ENCODE measurements at regions not wholly inside any gene's neighbourhood (a gene's known extent, or its start where the extent isn't known, plus 50 kb on each side); places are given as distances from the start of the nearest gene placed in this dataset.

- no peaks in the 10 kb centered on the region for H3K4me1 ChIP-seq
- intact Hi-C loops (cut with DNase I; ENCODE audit: low total_unique reads) = no loop called here
- TF ChIP-seq POLR2A (IDR thresholded peaks at IDR 0.05) = no peak
- no peak overlapping the region for H3K27ac ChIP-seq
- H3K4me3 ChIP-seq = no peak overlapping the region
- H3K27me3 ChIP-seq = no peaks in the 10 kb centered on the region
- H3K36me3 ChIP-seq = no peaks in the 10 kb centered on the region
- no peak for DNase-seq
- H3K9me3 ChIP-seq = no peaks in the 10 kb centered on the region
These were observed 238.1 kb upstream of the EPHA4 start for GRCh38 chr2:221810245-221810644.

- H3K4me1 ChIP-seq = no peaks in the 10 kb centered on the region
- no peaks in the 10 kb centered on the region for H3K27me3 ChIP-seq
- no peak for DNase-seq
- H3K27ac ChIP-seq = no peak overlapping the region
- no peaks in the 10 kb centered on the region for H3K9me3 ChIP-seq
- intact Hi-C loops (cut with DNase I; ENCODE audit: low total_unique reads) = no loop called here
- TF ChIP-seq POLR2A (IDR thresholded peaks at IDR 0.05) = no peak
- TF ChIP-seq CTCF (IDR thresholded peaks at IDR 0.05) = no peak
- H3K36me3 ChIP-seq = no peaks in the 10 kb centered on the region
- H3K4me3 ChIP-seq = no peak overlapping the region
These were observed 236.4 kb upstream of the EPHA4 start for GRCh38 chr2:221808488-221808887.

GRCh38 chr2:221807706-221808105 lies 235.6 kb upstream of the EPHA4 start:
- Histone ChIP-seq H3K4me1 (no peaks in the 10 kb centered on the region), H3K36me3 (no peaks in the 10 kb centered on the region), H3K4me3 (no peak overlapping the region), H3K27me3 (no peaks in the 10 kb centered on the region), H3K27ac (no peak overlapping the region), H3K9me3 (no peaks in the 10 kb centered on the region)
- DNase-seq = no peak
- TF ChIP-seq POLR2A (IDR thresholded peaks at IDR 0.05) (no peak), CTCF (IDR thresholded peaks at IDR 0.05) (no peak)
- intact Hi-C loops (cut with DNase I; ENCODE audit: low total_unique reads) = no loop called here

GRCh38 chr2:221802089-221802488 lies 230.0 kb upstream of the EPHA4 start:
- no peak for DNase-seq
- Histone ChIP-seq H3K4me1 (no peaks in the 10 kb centered on the region), H3K36me3 (no peaks in the 10 kb centered on the region), H3K27me3 (no peaks in the 10 kb centered on the region), H3K4me3 (no peak overlapping the region), H3K9me3 (no peaks in the 10 kb centered on the region), H3K27ac (no peak overlapping the region)
- intact Hi-C loops (cut with DNase I; ENCODE audit: low total_unique reads) = no loop called here
- TF ChIP-seq CTCF (IDR thresholded peaks at IDR 0.05) (no peak), POLR2A (IDR thresholded peaks at IDR 0.05) (no peak)

- no peaks in the 10 kb centered on the region for H3K36me3 ChIP-seq
- DNase-seq = no peak
- TF ChIP-seq POLR2A (IDR thresholded peaks at IDR 0.05) = no peak
- TF ChIP-seq CTCF (IDR thresholded peaks at IDR 0.05) = no peak
- intact Hi-C loops (cut with DNase I; ENCODE audit: low total_unique reads) = no loop called here
- no peaks in the 10 kb centered on the region for H3K4me1 ChIP-seq
- no peaks in the 10 kb centered on the region for H3K27me3 ChIP-seq
- no peaks in the 10 kb centered on the region for H3K9me3 ChIP-seq
- no peak overlapping the region for H3K27ac ChIP-seq
- H3K4me3 ChIP-seq = no peak overlapping the region
These were observed 220.9 kb upstream of the EPHA4 start for GRCh38 chr2:221792971-221793521.

- intact Hi-C loops (cut with DNase I; ENCODE audit: low total_unique reads) = no loop called here
- TF ChIP-seq CTCF (IDR thresholded peaks at IDR 0.05) (no peak), POLR2A (IDR thresholded peaks at IDR 0.05) (no peak)
- no peak overlapping the region for H3K27ac ChIP-seq
- H3K4me3 ChIP-seq = no peak overlapping the region
- no peak for DNase-seq
- H3K36me3 ChIP-seq = no peaks in the 10 kb centered on the region
- no peaks in the 10 kb centered on the region for H3K27me3 ChIP-seq
- H3K9me3 ChIP-seq = no peaks in the 10 kb centered on the region
- H3K4me1 ChIP-seq = no peaks in the 10 kb centered on the region
These were observed 219.7 kb upstream of the EPHA4 start for GRCh38 chr2:221791844-221792243.

Measured in uterus (tissue), 3 donors.